CMK (cell line): ENCODE measurements at regions not wholly inside any gene's neighbourhood (a gene's known extent, or its start where the extent isn't known, plus 50 kb on each side); places are given as distances from the start of the nearest gene placed in this dataset.

Experiments used
- DNase-seq: peaks from one replicate; pipeline ENCODE4 v3.0.0-alpha.2; 2010; ENCODE audit warnings: low read depth

GRCh38 chr14:104386151-104386841, 193.3 kb upstream of the C14orf180 start:
- no peak for DNase-seq

GRCh38 chr14:104387022-104388010, 192.2 kb upstream of the C14orf180 start:
- DNase-seq: no peak

GRCh38 chr14:104388011-104388521, 191.5 kb upstream of the C14orf180 start:
- DNase-seq: no peak

- DNase-seq: no peak
Observed at GRCh38 chr14:104388541-104389325, 190.8 kb upstream of the C14orf180 start.

GRCh38 chr14:104389326-104390220, 190.0 kb upstream of the C14orf180 start:
- DNase-seq: no peak

- DNase-seq: no peak
Observed at GRCh38 chr14:104390221-104390931, 189.2 kb upstream of the C14orf180 start.

GRCh38 chr14:104390941-104391901, 188.3 kb upstream of the C14orf180 start:
- DNase-seq: no peak

- DNase-seq: no peak
Observed at GRCh38 chr14:104392001-104392395, 187.6 kb upstream of the C14orf180 start.

- DNase-seq: no peak
Observed at GRCh38 chr14:104392396-104393198, 187.0 kb upstream of the C14orf180 start.

- no peak for DNase-seq
Observed at GRCh38 chr14:104393199-104393897, 186.2 kb upstream of the C14orf180 start.

GRCh38 chr14:104393898-104394381, 185.6 kb upstream of the C14orf180 start:
- DNase-seq: peak; percentile 95

- no peak for DNase-seq
Observed at GRCh38 chr14:104394409-104394851, 185.1 kb upstream of the C14orf180 start.

GRCh38 chr14:104395276-104395675, 184.3 kb upstream of the C14orf180 start:
- no peak for DNase-seq

- DNase-seq: no peak
Observed at GRCh38 chr14:104395941-104396681, 183.5 kb upstream of the C14orf180 start.

GRCh38 chr14:104396682-104397470, 182.7 kb upstream of the C14orf180 start:
- DNase-seq: no peak

- no peak for DNase-seq
Observed at GRCh38 chr14:104397956-104398355, 181.6 kb upstream of the C14orf180 start.
